ENCODE measurements at regions not wholly inside any gene's neighbourhood (a gene's known extent, or its start where the extent isn't known, plus 50 kb on each side); places are given as distances from the start of the nearest gene placed in this dataset.

- TF ChIP-seq CTCF (IDR thresholded peaks at IDR 0.05; ENCODE audit: extremely low read depth in 1 of 2, insufficient read depth in 1 of 2, low read depth in 1 of 2, low read length in 2 of 2) (peak in 1 of 2 donors; percentile 4), POLR2A (IDR thresholded peaks at IDR 0.05; ENCODE audit: low read depth, low read length) (no peak), GATA2 (IDR thresholded peaks at IDR 0.05; ENCODE audit: insufficient read depth, insufficient read length, low read depth, low read length) (no peak), EZH2 (IDR thresholded peaks at IDR 0.05; ENCODE audit: borderline replicate concordance, low read depth, low read length, severe bottlenecking) (no peak), MYC (IDR thresholded peaks at IDR 0.05; ENCODE audit: low read depth, low read length) (no peak), POLR2AphosphoS5 (IDR thresholded peaks at IDR 0.05; ENCODE audit: insufficient read depth, low read depth, low read length) (no peak), MAX (IDR thresholded peaks at IDR 0.05; ENCODE audit: insufficient read depth, insufficient read length) (no peak), FOS (IDR thresholded peaks at IDR 0.05; ENCODE audit: borderline replicate concordance, insufficient read depth, low read length) (no peak)
Measured at GRCh38 chr15:29566914-29567313, 255.4 kb downstream of the TJP1 start.
